ENCODE measurements at regions not wholly inside any gene's neighbourhood (a gene's known extent, or its start where the extent isn't known, plus 50 kb on each side); places are given as distances from the start of the nearest gene placed in this dataset.

- ChIA-PET POLR2A (no interaction called here), CTCF (no interaction called here)
Measured at GRCh38 chr10:131442271-131442670, 130.8 kb upstream of the TCERG1L start.

DNA sequence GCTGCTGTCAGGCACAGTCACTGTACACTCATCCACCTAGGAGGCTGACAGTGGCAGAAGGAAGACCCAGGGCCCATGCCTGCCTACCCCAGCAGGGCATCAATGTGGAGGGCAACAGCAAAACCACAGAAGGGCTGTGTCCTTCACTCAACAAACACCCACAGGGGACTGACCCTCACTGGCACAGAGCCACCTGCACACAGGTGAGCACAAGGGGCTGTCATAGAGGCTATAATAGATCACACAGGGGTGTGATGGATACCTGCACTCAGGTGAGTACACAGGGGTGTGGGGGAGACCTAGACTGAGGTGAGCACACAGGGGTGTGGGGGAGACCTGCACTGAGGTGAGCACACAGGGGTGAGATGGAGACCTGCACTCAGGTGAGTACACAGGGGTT, 132.8 kb upstream of the TCERG1L start:
- CTCF ChIA-PET, result no interaction called here
- POLR2A ChIA-PET, result no interaction called here

- ChIA-PET CTCF (no interaction called here), POLR2A (no interaction called here)
Measured at GRCh38 chr10:131444862-131445461, 133.4 kb upstream of the TCERG1L start.

GRCh38 chr10:131445623-131446022, 134.1 kb upstream of the TCERG1L start:
- CTCF ChIA-PET, result no interaction called here
- POLR2A ChIA-PET, result no interaction called here

- ChIA-PET CTCF (no interaction called here), POLR2A (no interaction called here)
Measured at GRCh38 chr10:131446171-131446570, 134.7 kb upstream of the TCERG1L start.

- CTCF ChIA-PET, result no interaction called here
- POLR2A ChIA-PET, result no interaction called here
Measured at GRCh38 chr10:131448171-131448570, 136.7 kb upstream of the TCERG1L start.

GRCh38 chr10:131448883-131449282, 137.4 kb upstream of the TCERG1L start:
- POLR2A ChIA-PET, result no interaction called here
- CTCF ChIA-PET, result no interaction called here

- POLR2A ChIA-PET, result no interaction called here
- CTCF ChIA-PET, result no interaction called here
Measured at GRCh38 chr10:131450216-131450765, 138.8 kb upstream of the TCERG1L start.

- CTCF ChIA-PET, result no interaction called here
- POLR2A ChIA-PET, result no interaction called here
Measured at GRCh38 chr10:131451407-131452015, 140.0 kb upstream of the TCERG1L start.

- ChIA-PET CTCF (no interaction called here), POLR2A (no interaction called here)
Measured at GRCh38 chr10:131452926-131453720, 141.6 kb upstream of the TCERG1L start.

DNA sequence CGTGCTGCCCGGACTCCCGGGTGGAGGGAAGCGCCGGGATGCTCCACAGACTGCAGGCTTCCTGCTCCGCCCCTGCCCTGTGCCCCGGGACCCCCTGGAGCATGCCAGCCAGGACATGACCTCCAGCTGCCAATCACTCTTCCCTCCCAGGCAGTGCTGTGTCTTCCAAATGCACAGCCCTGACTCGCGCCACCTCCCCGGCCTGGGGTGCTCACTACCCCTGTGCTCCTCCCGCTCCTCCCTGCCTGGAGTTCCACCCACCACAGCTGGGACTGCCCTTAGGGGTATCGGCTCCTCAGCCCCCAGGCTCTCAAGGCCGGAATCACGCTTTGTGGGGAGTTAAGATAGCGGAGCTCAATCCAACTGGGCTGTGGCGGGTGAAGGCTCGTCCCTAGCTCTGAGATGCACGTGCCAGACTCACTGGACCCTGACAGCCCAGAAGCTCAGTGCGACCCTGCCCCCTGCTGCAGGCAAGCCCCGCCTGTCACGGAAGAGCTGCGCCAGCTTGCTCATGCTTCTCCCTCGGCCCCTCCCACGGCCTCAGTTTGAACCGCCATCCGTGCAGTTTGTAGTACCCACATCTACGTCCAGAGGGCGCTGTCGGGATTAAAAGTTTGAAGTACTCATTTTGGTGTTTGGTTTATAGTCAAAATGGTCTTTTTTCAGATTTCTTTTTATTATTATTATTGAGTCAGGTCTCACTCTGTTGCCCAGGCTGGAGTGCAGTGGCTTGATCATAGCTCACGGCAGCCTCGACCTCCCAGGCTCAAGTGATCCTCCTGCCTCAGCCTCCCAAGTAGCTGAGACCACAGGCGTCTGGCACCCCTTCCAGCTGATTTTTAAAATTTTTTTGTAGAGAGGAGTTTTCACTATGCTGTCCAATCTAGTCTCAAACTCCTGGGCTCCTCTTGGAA, 142.5 kb upstream of the TCERG1L start:
- CTCF ChIA-PET, result no interaction called here
- POLR2A ChIA-PET, result no interaction called here

DNA sequence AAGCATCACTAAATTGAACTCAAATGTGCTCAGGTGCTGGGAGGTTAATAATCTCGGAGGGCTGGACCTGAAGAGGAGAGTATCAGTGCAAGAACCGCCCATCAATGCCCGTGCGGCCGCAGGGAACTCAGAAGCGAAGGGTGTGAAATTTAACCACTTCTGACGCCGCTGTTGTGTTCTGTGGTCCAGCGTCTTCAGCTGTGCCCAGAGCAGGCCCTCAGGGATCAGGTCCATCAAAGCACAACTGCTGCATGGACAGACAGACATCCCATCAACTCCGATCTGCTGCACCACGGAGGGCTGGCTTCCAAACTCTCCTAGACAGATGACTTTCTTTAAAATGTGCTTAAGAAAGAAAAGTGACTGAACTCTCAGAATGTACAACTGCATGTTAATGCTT, 144.9 kb upstream of the TCERG1L start:
- ChIA-PET CTCF (no interaction called here), POLR2A (no interaction called here)

DNA sequence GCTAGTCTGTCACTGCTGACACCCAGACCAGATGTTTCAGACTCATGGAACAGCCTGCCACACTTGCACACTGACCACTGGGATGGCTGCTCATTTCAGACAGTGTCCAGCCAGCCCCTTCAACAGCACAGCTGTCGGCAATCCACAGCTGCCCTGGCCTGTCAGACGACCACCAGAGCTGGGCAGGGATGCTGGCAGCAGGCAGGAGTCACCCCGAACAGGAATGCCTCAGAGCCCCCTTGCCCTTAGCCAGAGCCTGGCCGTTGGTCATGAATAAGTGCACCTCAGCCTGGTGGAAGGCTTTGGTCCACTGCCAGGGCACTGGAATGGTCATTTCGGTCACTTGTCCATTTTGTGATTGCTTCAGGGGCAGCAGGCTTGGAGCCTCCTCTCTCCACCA, 149.6 kb upstream of the TCERG1L start:
- ChIA-PET POLR2A (no interaction called here), CTCF (no interaction called here)

DNA sequence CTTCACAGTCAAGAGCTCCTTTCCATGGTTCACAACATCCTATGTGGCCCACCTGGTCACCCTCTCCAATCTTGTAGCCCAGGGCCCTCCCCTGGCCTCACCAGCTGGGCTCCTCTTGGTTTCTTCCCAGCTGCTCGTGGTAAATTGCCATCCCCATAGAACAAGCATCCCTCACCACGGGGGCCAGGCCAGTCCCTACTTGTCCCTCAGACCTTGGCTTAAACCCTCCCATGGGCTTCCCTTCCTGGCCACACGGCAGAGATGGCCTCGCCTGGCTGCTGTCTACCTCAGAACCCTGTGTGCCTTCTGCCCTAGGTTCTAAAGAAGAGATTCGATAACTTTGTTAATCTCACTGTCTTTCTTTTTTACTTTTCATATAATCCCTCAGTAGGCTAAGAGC, 153.3 kb upstream of the TCERG1L start:
- POLR2A ChIA-PET, result no interaction called here
- CTCF ChIA-PET, result interaction anchor here (0.7 kb wide), 1 partner anchor 22 kb away, joined by 3 read pairs; no protein-coding TSS in a partner anchor

DNA sequence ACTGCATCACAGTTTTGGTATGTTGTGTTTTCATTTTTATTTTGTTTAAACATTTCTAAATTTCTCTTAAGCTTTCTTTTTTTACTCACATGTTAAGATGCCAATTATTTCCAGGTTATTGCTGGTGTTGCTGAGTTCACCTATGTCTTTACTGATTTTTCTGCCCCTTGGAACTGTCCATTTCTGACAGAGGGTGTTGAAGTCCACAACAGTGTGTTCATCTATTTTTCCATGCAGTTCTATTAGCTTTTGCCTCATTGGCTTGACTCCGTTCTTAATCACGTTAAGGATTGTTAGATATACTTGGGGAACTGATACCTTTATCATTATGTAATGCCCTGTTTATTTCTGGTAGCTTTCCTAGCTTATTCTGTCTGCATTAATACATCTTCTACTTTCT, 158.0 kb upstream of the TCERG1L start:
- POLR2A ChIA-PET, result no interaction called here
- CTCF ChIA-PET, result no interaction called here

- CTCF ChIA-PET, result no interaction called here
- POLR2A ChIA-PET, result no interaction called here
Measured at GRCh38 chr10:131473645-131474044, 162.1 kb upstream of the TCERG1L start.

GRCh38 chr10:131474416-131474815, 162.9 kb upstream of the TCERG1L start:
- ChIA-PET CTCF (no interaction called here), POLR2A (no interaction called here)

- ChIA-PET CTCF (interaction anchor here (0.6 kb wide), 1 partner anchor 42 kb away, joined by 3 read pairs; no protein-coding TSS in a partner anchor), POLR2A (no interaction called here)
Measured at GRCh38 chr10:131475043-131475442, 163.5 kb upstream of the TCERG1L start.

- ChIA-PET POLR2A (no interaction called here), CTCF (interaction anchor here (0.6 kb wide), 1 partner anchor 43 kb away, joined by 3 read pairs; no protein-coding TSS in a partner anchor)
Measured at GRCh38 chr10:131475803-131476202, 164.3 kb upstream of the TCERG1L start.

DNA sequence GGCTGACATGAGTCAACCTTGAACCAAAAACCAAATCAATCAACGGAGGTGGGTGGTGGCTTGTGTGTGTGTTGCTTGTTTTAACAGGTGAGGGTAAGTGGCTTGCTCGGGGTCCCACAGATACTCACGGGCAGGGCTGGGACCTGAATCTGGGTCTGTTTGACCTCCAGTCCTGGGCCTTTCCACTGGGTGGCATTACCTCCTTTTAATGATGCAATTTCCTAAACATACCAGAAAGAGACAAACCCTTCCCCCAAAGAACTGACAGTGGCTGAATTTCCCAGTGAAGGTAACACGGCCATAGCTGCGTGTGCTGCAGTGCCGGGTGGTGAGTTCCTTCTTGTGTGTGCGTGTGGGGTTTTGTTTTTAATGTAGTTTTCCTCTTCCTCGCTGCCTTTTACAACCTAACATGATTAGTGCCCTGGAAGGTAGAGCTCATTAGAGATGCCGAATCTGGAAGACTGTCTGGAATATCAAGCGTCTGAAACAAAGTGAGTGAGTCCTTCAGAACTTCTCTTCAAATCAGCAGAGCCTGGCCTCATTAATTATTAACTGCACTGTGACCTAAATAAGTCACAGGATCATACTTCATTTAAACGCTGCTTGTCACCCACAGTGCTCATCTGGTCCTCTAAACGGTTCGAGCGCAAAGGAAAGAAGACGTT, 166.1 kb upstream of the TCERG1L start:
- POLR2A ChIA-PET, result no interaction called here
- CTCF ChIA-PET, result no interaction called here

Measured in activated CD8-positive, alpha-beta memory T cell treated with anti-CD3 and anti-CD28 coated beads for 36 hours (primary cell).